ENCODE measurements at regions not wholly inside any gene's neighbourhood (a gene's known extent, or its start where the extent isn't known, plus 50 kb on each side); places are given as distances from the start of the nearest gene placed in this dataset.

DNA sequence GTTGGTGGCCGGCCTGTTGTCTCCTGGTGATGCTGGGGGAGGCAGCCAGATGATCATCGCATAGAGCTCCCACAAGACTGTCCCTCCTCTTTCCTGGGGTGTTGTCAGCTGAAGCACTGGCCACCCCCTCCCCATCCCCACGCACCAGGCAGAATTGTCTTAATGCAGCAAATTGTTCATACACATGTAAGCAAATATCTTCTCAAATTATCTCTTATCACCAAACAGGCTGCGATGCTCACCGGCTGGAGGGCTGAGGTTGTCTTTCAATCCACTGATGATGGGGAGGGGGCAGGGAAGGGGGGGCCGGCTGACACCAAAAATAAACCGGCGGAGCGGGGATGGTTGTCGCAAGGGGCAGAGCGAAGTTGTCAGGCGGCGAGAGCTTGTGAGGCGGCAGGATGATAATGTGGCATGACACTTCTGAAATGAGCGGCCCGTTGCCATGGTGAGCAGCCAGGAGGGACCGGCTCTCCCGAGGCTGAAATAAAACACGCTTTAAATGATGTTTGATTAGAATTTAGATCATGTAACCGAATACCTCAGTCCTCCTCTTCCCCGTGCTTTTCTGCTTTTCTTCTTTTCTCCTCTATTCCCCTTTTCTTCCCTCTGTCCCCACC is 59.8 kb downstream of the MRM1 start:
- H3K4me3 ChIP-seq (ENCODE audit: low read depth, low read length): no peak overlapping the region
- no peak for TF ChIP-seq CTCF (IDR thresholded peaks at IDR 0.05; ENCODE audit: insufficient read depth, low read depth, low read length)
- DNase-seq (ENCODE audit: low read depth): no peak

- H3K4me3 ChIP-seq (ENCODE audit: low read depth, low read length): no peak overlapping the region
- no peak for TF ChIP-seq CTCF (IDR thresholded peaks at IDR 0.05; ENCODE audit: insufficient read depth, low read depth, low read length)
- DNase-seq (ENCODE audit: low read depth): no peak
Measured at GRCh38 chr17:36661688-36662087, 60.3 kb downstream of the MRM1 start.

DNA sequence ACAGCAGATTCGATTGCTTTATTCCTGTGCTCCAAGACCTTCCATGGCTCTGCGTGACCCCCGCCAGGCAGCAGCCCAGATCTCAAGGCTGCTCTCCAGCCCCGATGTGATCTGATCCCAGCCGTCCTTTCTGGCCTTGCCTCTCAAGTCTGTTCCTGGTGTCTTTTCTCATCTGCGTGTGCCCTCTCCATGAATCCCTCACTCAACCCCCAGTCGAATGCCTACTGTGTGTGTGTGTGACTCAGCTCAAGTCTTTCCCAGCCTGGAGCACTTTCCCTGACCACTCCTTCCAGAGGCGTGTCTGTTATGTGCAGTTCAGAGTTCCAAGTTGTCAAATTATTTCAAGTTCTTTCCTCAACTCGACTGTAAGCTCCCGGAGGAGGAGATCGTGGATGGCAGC is 64.0 kb downstream of the MRM1 start:
- no peak for DNase-seq (ENCODE audit: low read depth)

GRCh38 chr17:36667922-36668321 is 66.5 kb downstream of the MRM1 start:
- no peak for TF ChIP-seq CTCF (IDR thresholded peaks at IDR 0.05; ENCODE audit: insufficient read depth, low read depth, low read length)
- no peak for DNase-seq (ENCODE audit: low read depth)
- no peak overlapping the region for H3K4me3 ChIP-seq (ENCODE audit: low read depth, low read length)

More for the DNA sequence above, 64.0 kb downstream of the MRM1 start:
- TF ChIP-seq CTCF (IDR thresholded peaks at IDR 0.05; ENCODE audit: insufficient read depth, low read depth, low read length): no peak
- H3K4me3 ChIP-seq (ENCODE audit: low read depth, low read length): no peak overlapping the region

DNA sequence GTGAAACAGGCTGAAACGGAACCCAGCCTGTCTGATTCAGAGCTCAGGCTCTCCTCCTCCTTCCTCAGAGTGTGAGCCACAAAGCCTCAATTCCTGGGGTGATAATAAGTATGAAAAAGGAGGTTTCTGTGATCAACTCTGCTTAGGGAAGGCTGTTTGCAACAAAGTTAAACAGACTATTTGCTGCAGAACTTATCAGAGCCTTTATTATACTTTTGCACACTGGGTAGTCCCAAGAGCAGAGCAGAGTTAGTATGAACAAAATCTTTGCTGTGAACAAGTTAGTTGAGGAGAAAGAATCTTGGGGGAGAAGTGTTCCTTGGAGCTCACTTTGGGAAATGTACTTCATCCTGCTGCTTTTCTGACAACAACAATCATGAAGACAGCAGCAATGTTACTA is 67.4 kb downstream of the MRM1 start:
- no peak overlapping the region for H3K4me3 ChIP-seq (ENCODE audit: low read depth, low read length)
- no peak for TF ChIP-seq CTCF (IDR thresholded peaks at IDR 0.05; ENCODE audit: insufficient read depth, low read depth, low read length)
- no peak for DNase-seq (ENCODE audit: low read depth)

DNA sequence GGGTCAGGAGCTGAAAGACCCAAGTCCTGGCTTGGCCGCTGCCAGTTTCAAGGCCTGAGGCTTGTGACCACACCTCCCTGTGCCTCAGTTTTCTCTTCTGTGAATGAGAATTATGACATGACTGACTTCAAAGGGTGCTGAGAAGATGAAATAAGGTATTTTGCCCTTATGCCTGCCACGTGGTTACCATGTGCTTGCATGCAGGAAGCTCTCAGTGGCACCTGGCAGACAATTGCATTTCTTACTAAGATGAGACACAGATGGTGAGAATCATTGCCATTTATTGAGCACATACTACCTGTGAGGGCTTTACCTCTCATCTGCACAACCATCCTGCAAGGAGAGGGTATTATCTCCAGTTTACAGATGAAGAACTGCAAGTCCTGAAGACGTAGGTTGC is 69.8 kb downstream of the MRM1 start:
- DNase-seq (ENCODE audit: low read depth): no peak
- TF ChIP-seq CTCF (IDR thresholded peaks at IDR 0.05; ENCODE audit: insufficient read depth, low read depth, low read length): no peak
- no peak overlapping the region for H3K4me3 ChIP-seq (ENCODE audit: low read depth, low read length)

- no peak for DNase-seq (ENCODE audit: low read depth)
- H3K4me3 ChIP-seq (ENCODE audit: low read depth, low read length): no peak overlapping the region
- no peak for TF ChIP-seq CTCF (IDR thresholded peaks at IDR 0.05; ENCODE audit: insufficient read depth, low read depth, low read length)
Measured at GRCh38 chr17:36672403-36672918, 71.1 kb downstream of the MRM1 start.
